Endometrium (tissue), 2 donors: ENCODE measurements at regions not wholly inside any gene's neighbourhood (a gene's known extent, or its start where the extent isn't known, plus 50 kb on each side); places are given as distances from the start of the nearest gene placed in this dataset.
A peak's percentile ranks its signal among the peaks of the same experiment; 100 is the strongest.

ENCODE experiments used
- FAIRE-seq: peaks from 2 replicates; lab custom pipeline; 2012; peaks lifted over from hg19 to GRCh38; lab: Jason Lieb, UNC
- donor health status: control.
- donor health status: control.

DNA sequence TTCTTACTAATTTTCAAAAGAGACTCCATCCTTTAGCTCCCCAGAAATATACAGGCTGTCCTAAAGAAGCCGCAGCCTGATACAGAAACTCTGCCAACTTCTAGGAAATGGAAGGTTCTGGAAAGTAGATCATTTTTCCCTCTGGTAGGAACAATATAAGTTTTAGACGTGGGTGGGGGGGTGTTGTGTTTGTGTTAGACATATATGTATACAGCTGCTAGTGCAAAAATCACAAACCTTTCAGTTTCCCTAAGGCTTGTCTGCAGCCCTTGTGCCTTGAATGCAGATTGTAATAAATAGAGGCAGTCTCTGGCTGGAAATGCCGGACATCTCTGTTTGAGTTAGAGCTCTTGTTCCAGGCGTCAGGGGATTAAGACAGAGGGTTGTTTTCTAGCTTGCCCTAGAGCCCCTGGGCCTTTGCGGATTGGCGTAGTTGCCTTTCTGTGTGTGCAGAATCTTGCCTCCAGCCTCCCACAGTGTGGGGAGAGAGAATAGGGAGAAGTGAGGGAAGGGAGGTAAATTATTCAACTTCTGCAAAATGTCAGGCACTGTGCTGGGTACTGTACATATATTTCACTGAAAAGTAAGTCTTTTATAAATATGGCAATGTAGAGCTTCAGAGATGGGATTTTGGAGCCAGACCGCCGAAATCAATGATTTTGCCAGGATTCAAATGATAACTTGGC, 269.7 kb downstream of the PRL start:
- FAIRE-seq: no peak

DNA sequence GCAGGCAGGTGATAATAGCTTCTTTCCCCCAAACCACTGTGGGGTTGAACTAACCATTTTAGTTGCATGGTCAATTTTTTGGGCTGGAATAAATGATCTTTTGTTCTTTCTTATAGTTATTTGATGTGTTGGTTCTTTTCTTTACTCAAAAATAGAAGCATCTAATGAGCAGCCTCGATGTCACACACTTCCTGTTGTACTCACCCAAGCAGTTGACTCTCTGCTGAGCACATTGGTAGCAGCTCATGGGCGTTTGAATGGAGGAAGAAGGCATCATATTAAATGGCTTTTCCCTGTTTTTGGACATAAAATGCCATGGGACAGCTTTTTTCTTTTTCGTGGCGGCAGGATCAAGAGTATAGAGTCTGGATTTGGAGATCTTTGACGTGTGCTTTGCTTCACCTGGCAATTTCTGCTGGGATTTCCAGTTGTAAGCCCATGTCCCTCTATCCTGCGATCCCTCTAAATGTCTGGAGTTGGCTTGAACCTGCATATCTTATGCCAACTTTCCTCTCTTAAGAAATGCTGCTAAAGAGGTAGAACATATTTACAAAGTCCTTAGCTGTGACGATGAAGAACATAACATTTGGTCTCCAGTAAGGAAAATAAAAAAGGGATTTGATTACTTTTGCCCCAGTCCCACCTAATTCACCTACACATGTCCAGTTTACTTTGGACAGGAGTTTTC, 268.3 kb downstream of the PRL start:
- no peak for FAIRE-seq

DNA sequence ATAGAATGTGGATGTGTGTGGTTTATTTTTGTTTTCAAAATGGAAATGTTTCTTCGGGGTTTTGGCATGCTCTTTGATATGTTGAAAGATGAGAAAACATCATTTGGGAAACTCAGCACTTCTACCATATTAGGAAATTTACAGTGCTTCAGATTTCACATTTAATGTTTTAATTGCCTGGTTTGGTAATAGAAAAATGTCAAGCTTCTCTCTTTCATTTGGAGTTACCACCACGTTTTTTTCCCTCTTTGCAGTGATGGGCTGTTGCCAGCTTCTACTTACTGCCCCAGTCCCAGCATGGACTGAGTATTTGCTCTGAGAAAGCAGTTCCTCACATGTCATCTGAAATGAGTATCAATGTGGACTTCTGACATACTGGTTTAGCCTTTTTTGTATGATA, 267.7 kb downstream of the PRL start:
- peak; percentile 91 for FAIRE-seq

DNA sequence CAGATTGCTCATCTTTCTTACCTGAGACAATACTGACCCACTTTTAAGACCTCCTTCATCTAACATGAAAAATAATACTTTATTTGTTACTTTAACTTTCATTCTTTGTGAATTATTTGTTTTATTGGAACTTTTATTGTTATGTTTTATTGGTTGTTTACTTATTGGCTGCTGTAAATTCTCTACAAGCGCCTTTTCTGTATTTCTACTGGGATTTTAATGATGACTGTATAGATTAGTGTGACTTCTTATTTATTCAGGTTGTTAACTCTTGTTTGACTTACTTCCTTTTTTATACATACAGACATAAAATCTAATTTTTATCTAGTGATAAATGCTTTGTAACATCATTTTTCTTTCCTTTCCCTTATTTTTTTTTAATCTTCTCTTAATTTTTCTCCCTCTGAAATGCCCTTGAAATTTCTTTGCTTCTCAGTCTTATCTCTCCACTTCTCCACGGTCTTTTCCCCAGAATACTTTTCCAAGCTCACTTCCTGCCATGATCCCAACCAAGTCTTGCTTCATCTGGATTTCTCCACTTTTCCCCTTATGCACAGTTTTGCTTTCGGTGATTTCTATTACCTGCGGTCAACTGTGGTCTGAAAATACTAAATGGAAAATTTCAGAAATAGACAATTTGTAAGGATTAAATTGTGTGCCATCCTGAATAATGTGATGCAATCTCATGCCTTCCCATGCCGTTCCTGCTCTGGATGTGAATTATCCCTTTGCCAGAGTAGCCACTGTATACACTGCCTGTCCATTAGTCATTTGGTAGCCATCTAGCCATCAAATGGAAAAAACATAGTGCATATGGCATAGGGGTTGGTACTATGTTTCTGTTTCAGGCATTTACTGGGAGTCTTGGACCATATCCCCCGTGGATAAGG, 265.9 kb downstream of the PRL start:
- peak; percentile 58 for FAIRE-seq

DNA sequence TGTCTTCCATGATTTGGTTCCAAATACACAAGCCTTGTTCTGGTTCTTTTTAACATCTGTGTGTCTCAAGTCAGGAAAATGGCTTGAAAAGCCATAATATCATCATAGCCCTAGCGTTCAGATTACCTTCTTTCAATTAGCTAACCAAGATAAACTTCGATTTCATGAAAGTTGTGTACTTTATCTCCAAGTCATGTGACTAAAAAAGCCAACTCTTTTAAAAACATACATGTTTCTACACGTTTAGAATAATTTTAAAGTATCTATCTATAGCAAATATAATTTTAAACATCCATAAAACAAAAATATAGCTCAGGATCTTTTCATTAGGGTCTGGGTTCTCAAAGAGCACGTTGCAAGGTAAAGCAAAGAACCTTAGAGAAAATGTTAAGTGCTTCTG, 261.1 kb downstream of the PRL start:
- FAIRE-seq: no peak

DNA sequence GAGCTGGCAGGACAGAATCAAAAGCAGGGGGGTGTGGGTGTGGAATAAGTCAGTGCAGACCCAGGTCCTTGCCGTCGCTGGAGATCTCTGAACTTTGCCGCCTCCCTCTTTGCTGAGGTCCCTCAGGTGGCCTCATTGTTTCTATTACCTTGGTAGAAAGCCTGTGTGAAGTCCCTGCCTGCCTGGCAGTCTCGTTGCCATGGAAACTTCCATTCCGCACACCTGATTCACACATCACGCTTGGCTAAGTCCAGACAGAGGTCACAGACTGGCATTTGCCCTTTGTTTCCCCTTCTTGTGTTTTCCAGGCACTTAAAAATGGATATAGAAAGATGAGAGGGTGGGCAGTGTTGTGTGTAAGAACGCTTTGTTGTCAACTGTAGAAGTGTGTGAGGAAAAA, 260.6 kb downstream of the PRL start:
- FAIRE-seq: no peak

DNA sequence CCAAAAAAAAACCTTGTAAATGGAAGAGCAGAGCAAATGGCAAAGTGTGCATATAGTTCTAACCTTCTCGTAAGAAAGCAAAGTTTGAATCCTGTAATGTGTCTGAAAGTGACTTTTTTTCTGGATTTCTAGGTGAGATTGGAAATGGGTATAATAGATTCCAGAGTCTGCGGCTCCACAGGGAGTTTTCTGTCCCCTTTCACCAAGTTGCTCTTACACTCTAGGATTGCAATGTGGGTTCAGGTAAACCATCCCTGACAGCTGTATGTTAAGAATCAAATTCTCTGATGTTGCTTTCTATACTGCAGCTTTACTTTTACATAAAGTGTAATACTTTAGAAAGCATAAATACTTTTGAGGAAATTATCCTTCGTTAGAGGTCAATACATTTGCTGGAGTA, 260.1 kb downstream of the PRL start:
- no peak for FAIRE-seq

DNA sequence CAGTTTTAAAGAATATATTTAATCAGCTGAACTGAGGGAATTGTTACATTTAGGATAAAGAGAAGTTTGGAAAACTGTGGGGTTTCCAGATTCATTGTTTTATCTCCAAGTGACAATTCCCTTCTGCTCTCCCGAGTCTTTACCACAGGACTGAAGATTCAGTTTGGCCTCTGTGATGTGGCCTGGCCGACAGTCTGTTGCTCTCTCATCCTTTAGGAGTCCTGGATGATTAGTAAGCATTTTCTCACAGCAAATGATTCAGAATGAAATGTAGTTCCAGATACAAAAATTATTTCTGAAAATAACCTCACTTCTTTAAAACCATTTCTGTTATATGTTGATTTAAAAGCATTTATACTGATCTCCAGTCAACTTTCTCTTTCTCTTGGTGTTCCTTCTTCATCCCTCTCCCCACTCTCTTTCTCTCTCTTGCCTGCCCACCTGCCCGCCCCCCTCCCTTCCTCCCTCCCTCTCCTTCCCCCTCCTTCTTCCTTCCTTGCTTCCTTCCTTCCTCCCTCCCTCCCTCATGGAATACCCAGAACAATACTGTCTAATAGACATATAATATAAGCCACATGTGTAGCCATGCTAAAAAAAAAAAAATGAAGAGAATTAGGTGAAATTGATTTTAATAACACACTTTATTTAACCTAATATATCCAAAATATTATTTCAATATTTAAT, 254.9 kb downstream of the PRL start:
- no peak for FAIRE-seq

DNA sequence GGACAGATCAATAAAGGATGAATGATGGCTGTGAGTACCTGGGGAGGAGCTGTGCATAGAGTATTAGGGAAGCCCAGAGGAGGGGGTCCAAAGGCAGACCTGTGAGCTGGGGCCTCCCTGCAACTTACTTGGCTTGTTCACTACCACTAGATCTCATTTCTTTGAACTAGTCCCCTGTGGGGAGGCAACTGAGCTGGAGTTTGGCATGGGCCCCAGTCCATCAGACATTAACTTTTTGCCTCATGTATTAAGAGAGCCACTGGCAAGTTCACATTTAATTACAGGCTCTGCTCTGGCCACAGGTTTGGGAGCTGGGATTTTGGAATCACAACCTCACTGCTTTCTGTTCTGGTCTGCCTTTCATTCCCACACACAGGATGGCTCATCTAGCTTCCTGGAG, 254.1 kb downstream of the PRL start:
- no peak for FAIRE-seq

DNA sequence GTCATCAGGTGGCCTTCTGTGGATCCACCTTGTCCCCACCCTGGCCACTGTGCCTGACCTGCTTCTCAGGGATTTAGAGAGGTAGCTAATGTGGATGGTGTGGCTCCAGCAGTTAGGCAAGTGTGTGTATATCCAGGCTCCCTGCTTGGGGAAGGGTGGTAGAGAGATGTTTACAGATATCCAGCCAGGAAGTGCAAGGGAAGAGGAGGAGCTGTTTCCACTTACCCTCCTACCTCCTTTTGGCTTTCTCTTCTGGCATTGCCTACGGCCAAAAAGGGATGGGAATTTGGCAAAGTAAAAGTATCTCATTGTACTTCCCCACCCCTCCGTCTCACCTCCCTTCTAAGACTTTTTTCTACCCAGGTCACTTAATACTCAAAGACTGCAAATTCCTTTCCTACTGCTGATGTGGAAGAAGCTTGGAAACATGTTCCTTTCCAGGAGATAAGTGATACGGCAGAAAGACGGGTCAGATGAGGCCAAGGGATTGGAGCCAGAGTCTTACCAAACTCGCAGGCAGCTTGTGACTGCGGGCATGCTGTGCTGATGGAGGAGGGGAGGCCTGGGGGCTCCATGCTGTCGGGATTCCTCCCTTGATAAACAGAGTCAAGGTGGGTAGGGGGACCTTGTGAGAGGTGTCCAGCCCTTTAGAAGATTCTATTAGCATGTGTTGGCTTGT, 253.4 kb downstream of the PRL start:
- FAIRE-seq: no peak

DNA sequence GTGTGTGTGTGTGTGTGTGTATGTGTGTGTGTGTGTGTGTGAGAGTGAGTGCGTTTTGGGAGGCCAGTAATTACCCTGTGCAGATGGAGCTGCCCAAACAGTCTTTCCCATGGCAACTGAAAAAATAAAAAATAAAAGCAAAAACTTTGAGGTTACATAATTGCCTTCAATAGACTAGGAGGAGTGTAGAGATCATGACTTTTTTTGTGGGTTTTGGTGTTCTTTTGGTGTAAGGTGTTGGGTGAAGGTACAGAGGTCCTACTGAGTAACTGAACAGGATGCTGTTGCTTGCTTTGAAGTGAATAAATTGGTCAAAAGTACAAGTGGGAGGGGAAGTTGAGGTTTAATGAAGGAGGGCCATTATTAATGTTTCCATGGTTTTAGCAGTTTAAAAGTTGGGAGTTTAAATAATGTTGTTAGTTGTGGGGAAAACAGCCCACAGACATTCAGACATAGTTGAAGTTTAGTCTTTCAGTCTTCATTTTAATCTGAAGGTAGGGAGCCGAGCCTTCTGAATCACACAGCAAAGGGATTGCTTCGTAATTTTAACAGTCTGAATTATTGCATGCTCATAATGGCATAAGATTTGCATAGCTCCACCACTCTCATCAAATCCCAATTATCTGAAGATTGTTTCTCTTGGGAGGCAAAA, 251.4 kb downstream of the PRL start:
- no peak for FAIRE-seq

DNA sequence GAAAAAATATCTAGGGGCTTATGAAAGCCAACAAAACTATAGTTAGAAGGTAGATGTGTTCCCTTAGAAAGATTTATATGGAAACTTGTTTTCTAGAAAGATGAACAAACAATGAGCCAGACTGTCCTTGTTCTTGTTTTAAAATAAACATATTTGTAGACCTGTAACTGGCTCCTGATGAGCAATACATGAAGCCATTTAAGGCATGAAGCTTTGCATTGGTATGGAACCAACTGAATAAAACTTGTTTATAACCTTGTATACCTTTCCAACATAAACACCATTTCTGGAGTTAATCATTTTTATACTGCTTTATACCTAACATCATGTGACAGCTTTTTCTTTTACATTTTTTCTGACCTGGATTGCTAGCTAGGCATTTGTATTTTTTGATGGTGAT, 247.8 kb downstream of the PRL start:
- no peak for FAIRE-seq

DNA sequence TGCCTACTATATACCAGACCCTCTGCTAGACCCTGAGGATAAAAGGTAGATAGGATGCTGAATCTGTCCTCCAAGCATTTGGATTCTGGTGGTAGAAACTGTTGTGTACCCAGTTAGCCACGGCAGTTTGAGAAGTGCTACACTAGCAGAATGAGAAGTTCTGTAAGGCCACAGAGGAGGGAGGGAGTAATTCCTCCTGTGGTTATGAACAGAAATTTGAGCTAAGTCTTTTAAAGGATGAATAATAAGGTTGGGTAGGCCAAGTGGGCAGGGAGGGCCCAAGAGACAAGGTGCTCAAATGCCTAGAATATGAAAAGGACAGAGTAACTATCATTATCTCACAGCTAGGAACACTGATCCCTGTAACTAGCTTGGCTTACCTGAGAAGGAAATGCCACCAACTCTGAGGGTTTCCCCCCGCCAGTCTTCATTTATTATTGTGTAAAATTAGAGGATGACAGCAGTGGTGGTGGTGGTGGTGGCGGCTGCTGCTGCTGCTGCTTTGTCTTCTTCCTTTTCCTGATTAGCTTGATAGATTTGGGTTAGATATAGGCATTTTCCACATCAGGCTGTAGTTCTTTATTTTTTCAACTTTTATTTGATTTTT, 243.3 kb downstream of the PRL start:
- FAIRE-seq: no peak

DNA sequence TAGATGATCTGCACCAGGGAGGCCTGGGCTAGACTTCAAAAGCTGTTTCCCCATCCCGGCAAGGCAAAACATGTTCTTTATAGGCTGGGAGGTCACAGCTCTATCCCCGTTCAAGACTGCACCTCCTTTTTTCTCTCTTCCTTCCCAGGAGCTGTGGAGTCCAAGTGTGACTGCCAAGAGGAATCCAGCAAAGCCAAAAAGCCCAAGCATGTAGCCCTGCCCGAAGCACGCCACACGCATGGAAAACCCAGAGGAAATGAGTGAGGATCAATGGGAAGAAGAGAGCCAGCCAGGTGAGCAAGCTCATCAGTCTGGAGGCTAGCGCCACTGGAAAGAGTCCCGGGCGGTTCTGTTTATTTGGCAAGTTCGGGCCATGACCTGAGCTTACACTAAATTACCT, 240.4 kb downstream of the PRL start:
- FAIRE-seq: no peak

DNA sequence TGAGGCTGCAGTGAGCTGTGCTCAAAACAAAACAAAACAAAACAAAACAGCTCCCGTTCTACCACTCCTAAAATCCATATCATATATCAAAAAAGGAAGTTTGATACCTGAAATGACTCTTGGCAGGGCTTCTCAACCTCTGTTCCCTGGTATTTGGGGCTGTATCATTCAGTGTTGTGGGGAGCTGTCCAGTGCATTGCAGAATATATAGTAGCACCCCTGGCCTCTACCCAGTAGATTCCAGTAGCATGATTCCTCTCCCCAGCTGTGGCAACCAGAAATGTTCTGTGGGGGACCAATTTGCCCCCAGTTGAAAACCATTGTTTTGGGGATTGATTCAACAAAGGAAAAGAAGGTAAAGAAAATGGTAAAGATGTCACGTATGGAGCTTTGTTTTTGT, 238.9 kb downstream of the PRL start:
- FAIRE-seq: no peak

DNA sequence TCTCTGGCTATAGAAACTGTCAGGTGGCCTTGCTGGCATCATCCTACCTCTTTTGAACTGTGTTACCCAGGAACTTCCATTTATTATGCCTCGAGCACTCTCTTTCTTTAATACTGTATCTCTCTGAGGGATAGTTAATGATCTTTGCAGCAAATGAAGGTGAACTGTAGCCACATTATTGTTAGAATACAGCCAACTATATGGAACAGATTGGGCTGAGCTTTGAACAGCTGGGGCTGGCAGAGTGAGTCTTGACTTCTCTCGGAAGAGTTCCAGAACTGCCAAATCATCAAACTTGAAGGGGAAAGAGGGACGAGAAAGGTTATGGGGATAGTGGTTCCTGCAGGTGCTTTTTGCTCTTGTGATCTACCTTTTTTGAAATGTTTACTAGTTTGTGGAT, 237.7 kb downstream of the PRL start:
- no peak for FAIRE-seq

DNA sequence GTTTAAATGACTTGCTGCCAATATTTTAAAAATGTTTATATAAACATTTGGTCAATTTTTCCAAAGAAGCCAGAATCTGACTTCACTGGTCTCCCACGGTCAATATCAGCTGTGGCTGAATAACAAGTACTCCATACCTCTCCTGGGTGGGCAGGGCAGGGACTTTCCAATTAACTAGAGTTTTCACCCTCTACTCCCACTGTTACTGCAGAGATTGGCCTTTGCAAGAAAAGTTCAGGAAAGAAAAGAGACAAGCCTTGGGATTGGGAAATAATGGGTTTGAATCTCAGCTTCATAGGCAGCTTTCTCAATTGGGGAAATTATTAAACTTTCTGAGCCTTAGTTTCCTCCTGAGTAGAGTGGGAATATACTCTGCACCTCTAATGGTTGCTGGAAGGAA, 236.9 kb downstream of the PRL start:
- FAIRE-seq: no peak

DNA sequence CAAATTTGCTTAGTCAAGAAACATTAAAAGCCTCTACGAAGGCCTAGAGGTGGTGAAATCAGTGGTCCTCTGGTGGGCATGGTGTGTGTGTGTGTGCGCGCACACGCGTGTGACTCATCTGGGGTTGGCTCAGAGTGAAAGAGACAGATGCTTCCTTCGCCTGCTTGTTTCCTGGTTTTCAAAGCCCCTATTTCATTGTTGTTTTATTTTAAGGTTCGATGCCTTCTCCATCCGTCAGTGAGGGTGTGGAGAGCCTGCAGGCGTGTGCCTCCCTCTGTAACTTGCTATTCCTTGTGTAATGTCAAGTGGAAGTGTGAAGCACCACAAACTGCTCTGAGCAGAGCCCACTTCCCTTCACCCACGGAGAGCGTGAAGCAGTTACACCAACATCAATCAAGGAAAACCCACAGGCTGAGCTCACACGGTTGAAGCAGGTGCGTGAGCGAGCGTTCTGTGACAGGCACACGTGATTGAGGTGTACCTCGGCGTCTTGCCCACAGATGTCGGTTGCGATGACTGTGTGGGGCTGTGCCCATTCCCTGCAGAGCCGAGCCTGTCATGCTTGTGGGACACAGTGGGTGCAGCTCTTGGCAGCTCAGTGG, 233.9 kb downstream of the PRL start:
- FAIRE-seq: no peak

DNA sequence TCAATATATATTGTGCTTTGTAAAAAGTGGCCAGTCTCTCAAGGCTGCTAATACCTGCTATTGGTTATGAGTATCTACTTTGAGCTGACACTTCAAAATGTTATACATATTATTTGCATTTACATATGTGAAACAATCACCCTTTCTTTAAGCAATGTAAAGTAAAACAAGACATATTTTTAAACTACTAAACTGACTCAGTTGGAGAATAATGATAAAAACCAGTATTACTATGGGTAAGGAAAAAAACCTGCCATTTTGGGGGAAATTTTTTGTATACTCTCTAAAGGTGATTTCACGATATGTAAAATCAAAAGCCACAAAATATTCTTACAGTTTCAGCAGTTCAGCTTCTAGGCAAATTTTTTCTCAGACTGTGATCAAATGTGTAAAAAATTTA, 232.3 kb downstream of the PRL start:
- FAIRE-seq: no peak

DNA sequence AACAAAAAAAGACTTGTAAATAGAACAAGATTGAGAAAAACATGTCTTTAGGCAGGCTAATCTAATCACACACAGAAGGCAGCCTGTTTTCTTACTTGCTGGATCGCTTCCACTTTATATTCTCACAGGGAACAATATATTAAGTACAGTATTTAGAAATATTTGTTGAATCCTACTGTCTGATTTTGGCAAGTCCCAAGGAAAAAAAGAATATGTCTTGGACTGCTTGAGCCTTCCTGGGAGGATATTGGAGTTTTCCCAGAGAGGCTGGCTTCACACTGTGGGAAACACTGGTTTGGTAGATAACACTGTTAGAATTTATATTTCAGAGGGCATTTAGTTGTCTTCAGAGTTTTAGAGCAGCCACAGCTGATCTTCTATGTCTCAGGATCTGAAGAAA, 229.7 kb downstream of the PRL start:
- peak; percentile 15 for FAIRE-seq

DNA sequence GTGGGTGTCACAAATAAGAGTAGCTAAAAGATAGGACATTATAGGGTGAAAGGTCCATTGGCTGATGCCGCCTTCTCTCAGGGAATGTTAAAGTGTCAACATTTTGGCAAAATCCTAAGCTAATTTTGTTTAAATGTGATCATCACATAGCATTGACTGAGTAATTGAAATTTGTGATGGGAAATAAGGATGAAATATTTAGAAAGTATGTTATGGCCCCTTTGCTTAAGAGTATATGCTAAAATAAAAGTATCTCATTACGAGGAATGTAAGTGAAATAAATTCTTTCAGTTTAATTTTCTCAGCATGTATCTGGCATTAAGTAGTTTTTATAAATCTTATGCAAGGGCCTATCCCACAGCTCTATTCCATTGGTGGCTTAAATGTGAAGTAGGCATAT, 229.2 kb downstream of the PRL start:
- no peak for FAIRE-seq
